IMR-90 (cell line): ENCODE measurements at regions not wholly inside any gene's neighbourhood (a gene's known extent, or its start where the extent isn't known, plus 50 kb on each side); places are given as distances from the start of the nearest gene placed in this dataset.

Experiments
- ATAC-seq: fragments of 200-7000 bp; cut with Tn5 transposase; 2 replicates; pipeline ENCODE4 v1.9.1; 2020; ENCODE audit warnings: low read depth, mild to moderate bottlenecking, moderate library complexity
- BruUV-seq: library from RNA; stranded (reverse); fragments of 400-500 nt; replicated peaks from 2 replicates; lab custom pipeline; 2021; lab: Mats Ljungman, UMichigan
- CTCF ChIA-PET: fragments of 300-600 bp; formaldehyde crosslinking; extraction: SDS; loops from one replicate; lab custom pipeline; 2021; ENCODE audit warnings: antibody characterized with exemption; lab: Yijun Ruan, JAX
- POLR2A ChIA-PET: fragments of 300-600 bp; sonication (Branson Sonifier 250); formaldehyde crosslinking; loops from one replicate; lab custom pipeline; 2022; ENCODE audit warnings: antibody characterized with exemption; ENCODE audit not compliant: unreplicated experiment; lab: Charles Lee
- DNase-seq: peaks from one replicate; pipeline ENCODE4 v3.0.0; 2013
- H2AFZ ChIP-seq: replicated peaks from 2 replicates; pipeline ENCODE3; 2013; ENCODE audit warnings: low read length, mild to moderate bottlenecking; ENCODE audit not compliant: poor library complexity
- H2AK5ac ChIP-seq: 2 replicates; pipeline ENCODE4 v1.6.1; 2013; ENCODE audit warnings: low read depth, low read length, inconsistent platforms
- H2AK9ac ChIP-seq: replicated peaks from 2 replicates; pipeline ENCODE3; 2013; ENCODE audit warnings: mild to moderate bottlenecking, low read depth, low read length, moderate library complexity; ENCODE audit not compliant: poor library complexity
- H2BK120ac ChIP-seq: 2 replicates; pipeline ENCODE4 v1.6.1; 2013; ENCODE audit warnings: low read depth, low read length, inconsistent platforms
- H2BK15ac ChIP-seq: 3 replicates; pipeline ENCODE4 v1.6.1; 2013; ENCODE audit warnings: low read depth, low read length, inconsistent platforms
- H2BK20ac ChIP-seq: 2 replicates; pipeline ENCODE4 v1.6.1; 2013; ENCODE audit warnings: low read depth, mild to moderate bottlenecking, inconsistent platforms, low read length, moderate library complexity
- H2BK5ac ChIP-seq: 2 replicates; pipeline ENCODE4 v1.6.1; 2013; ENCODE audit warnings: mild to moderate bottlenecking, low read depth, low read length, inconsistent platforms; ENCODE audit not compliant: poor library complexity, severe bottlenecking
- H3K14ac ChIP-seq: replicated peaks from 2 replicates; pipeline ENCODE4 v1.6.1; 2013; ENCODE audit warnings: low read depth, low read length, inconsistent platforms
- H3K18ac ChIP-seq: 2 replicates; pipeline ENCODE4 v1.6.1; 2013; ENCODE audit warnings: low read depth, low read length, control low read depth
- H3K23ac ChIP-seq: 2 replicates; pipeline ENCODE4 v1.6.1; 2013; ENCODE audit warnings: low read depth, low read length, inconsistent platforms
- H3K27ac ChIP-seq: 2 replicates; pipeline ENCODE4 v1.5.1; 2013; ENCODE audit warnings: mild to moderate bottlenecking, control low read depth, low read length; ENCODE audit not compliant: insufficient read depth
- H3K27me3 ChIP-seq: 2 replicates; pipeline ENCODE4 v1.6.1; 2013; ENCODE audit warnings: low read length; ENCODE audit not compliant: control insufficient read depth, insufficient read depth
- H3K36me3 ChIP-seq: 2 replicates; pipeline ENCODE4 v1.6.1; 2013; ENCODE audit warnings: low read length, mixed read lengths; ENCODE audit not compliant: control insufficient read depth, insufficient read depth
- H3K4ac ChIP-seq: 2 replicates; pipeline ENCODE4 v1.6.1; 2013; ENCODE audit warnings: low read depth, low read length, inconsistent platforms
- H3K4me1 ChIP-seq: 2 replicates; pipeline ENCODE4 v1.6.1; 2013; ENCODE audit warnings: low read length, mixed read lengths; ENCODE audit not compliant: control insufficient read depth, insufficient read depth
- H3K4me2 ChIP-seq: 2 replicates; pipeline ENCODE4 v1.6.1; 2013; ENCODE audit warnings: low read depth, mild to moderate bottlenecking, control low read depth, low read length, moderate library complexity
- H3K4me3 ChIP-seq: 2 replicates; pipeline ENCODE4 v1.5.1; 2013; ENCODE audit warnings: low read depth, mild to moderate bottlenecking, control low read depth, low read length, moderate library complexity; ENCODE audit not compliant: insufficient read depth
- H3K56ac ChIP-seq: 2 replicates; pipeline ENCODE4 v1.6.1; 2013; ENCODE audit warnings: low read length, inconsistent platforms; ENCODE audit not compliant: insufficient read depth; ENCODE audit errors: extremely low read depth
- H3K79me1 ChIP-seq, 2 experiments: 2 replicates each; pipeline ENCODE4 v1.6.1; 2013; ENCODE audit warnings: low read length in 2 of 2, inconsistent platforms in 1 of 2, low read depth in 1 of 2
- H3K9ac ChIP-seq: 2 replicates; pipeline ENCODE4 v1.6.1; 2013; ENCODE audit warnings: low read depth, low read length, control low read depth
- H3K9me1 ChIP-seq: 2 replicates; pipeline ENCODE4 v1.6.1; 2013; ENCODE audit warnings: low read length, inconsistent platforms; ENCODE audit not compliant: insufficient read depth
- H3K9me3 ChIP-seq: 2 replicates; pipeline ENCODE4 v1.6.1; 2013; ENCODE audit warnings: low read length; ENCODE audit not compliant: control insufficient read depth, insufficient read depth
- H4K20me1 ChIP-seq: 2 replicates; pipeline ENCODE4 v1.6.1; 2013; ENCODE audit warnings: low read length, inconsistent platforms; ENCODE audit not compliant: insufficient read depth
- H4K5ac ChIP-seq: 2 replicates; pipeline ENCODE4 v1.6.1; 2013; ENCODE audit warnings: mild to moderate bottlenecking, low read depth, low read length, control low read depth
- H4K8ac ChIP-seq, 2 experiments: 2 replicates each; pipeline ENCODE4 v1.6.1; 2013; ENCODE audit warnings: low read depth in 2 of 2, low read length in 2 of 2, control low read depth in 1 of 2, inconsistent platforms in 1 of 2
- H4K91ac ChIP-seq: 2 replicates; pipeline ENCODE4 v1.6.1; 2013; ENCODE audit warnings: low read depth, low read length, inconsistent platforms; ENCODE audit not compliant: insufficient read depth
- CEBPB ChIP-seq: IDR thresholded peaks from 2 replicates; pipeline ENCODE4 v1.6.1; 2012; ENCODE audit warnings: low read depth, low read length, improper control_type of control experiment
- CTCF ChIP-seq: conservative IDR thresholded peaks from 2 replicates; pipeline ENCODE4 v1.5.1; 2012; ENCODE audit warnings: mild to moderate bottlenecking, low read depth, low read length, improper control_type of control experiment
- ELK1 ChIP-seq: fragments of 150-350 bp; IDR thresholded peaks from 2 replicates; pipeline ENCODE4 v1.6.1; 2016; ENCODE audit warnings: low read depth, mild to moderate bottlenecking, low read length, moderate library complexity, borderline replicate concordance
- FOS ChIP-seq: fragments of 150-350 bp; IDR thresholded peaks from 2 replicates; pipeline ENCODE4 v1.6.1; 2016; ENCODE audit warnings: low read depth, low read length
- MAFK ChIP-seq: IDR thresholded peaks from 2 replicates; pipeline ENCODE4 v1.6.1; 2012; ENCODE audit warnings: low read depth, low read length, improper control_type of control experiment
- MAZ ChIP-seq: IDR thresholded peaks from 2 replicates; pipeline ENCODE4 v1.6.1; 2012; ENCODE audit warnings: low read depth, mild to moderate bottlenecking, low read length, improper control_type of control experiment, moderate library complexity, borderline replicate concordance
- MXI1 ChIP-seq: IDR thresholded peaks from 2 replicates; pipeline ENCODE4 v1.6.1; 2012; ENCODE audit warnings: low read depth, mild to moderate bottlenecking, low read length, moderate library complexity, borderline replicate concordance
- RCOR1 ChIP-seq: IDR thresholded peaks from 2 replicates; pipeline ENCODE4 v1.6.1; 2012; ENCODE audit warnings: mild to moderate bottlenecking, low read length, improper control_type of control experiment; ENCODE audit not compliant: insufficient replicate concordance
- RFX5 ChIP-seq: IDR thresholded peaks from 2 replicates; pipeline ENCODE4 v1.8.0; 2012; ENCODE audit warnings: low read depth, mild to moderate bottlenecking, low read length, moderate library complexity
- SMC3 ChIP-seq: fragments of 150-350 bp; IDR thresholded peaks from 2 replicates; pipeline ENCODE4 v1.6.1; 2016; ENCODE audit warnings: low read depth, mild to moderate bottlenecking, antibody characterized with exemption, low read length, moderate library complexity
- whole genome bisulfite sequencing, 2 experiments: methylation state at CpG; one replicate each; pipeline versions ENCODE4 v1.1.5 to v1.1.7; 2013; ENCODE audit warnings: missing lambda C conversion rate in 2 of 2; ENCODE audit not compliant: insufficient read length in 1 of 2; ENCODE audit errors: extremely low coverage in 2 of 2; 5-methylcytosine and 5-hydroxymethylcytosine counted together
- dilution Hi-C: fragments of 300-500 bp; cut with HindIII; formaldehyde crosslinking; loops from one replicate; pipeline ENCODE4 v1.14.3; 2018; ENCODE audit warnings: low sequenced_read_pairs; ENCODE audit not compliant: unreplicated experiment
- in situ Hi-C: fragments of 300-500 bp; cut with MboI; formaldehyde crosslinking; loops from 3 replicates; pipeline ENCODE4 v1.14.3; 2019; ENCODE audit warnings: low sequenced_read_pairs, inconsistent platforms, mixed read lengths
- intact Hi-C: fragments of 100-400 bp; cut with micrococcal nuclease; formaldehyde crosslinking; loops from 2 replicates; pipeline ENCODE4 v1.10.0; 2022

DNA sequence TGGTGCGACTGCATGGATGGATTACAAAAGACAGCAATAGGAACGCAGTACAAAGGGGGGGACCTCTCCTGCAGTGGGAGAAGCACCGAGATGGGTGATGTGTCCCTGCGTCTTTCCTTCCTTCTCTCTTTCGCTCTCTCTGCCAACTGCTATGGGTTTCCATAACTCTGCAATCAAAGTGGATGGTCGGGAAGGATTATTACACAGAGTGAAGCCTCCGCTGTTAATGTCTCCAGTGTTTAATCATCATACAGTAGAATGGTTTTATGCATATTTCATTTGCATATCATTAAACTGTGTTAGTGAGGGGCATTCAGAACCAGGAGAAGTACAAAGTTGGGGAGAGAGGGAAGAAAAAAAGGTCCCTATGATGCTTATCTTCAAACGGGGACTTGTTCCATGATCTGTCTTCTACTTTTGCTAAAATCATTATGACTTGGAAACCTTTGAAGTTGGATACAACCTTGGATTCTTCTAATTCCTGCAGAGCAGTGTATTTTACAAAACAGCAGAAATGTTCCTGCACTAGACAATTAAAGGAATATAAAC, 255.9 kb upstream of the PMFBP1 start:
- no peak overlapping the region for H3K14ac ChIP-seq
- no peak for DNase-seq
- H4K20me1 ChIP-seq = no peaks in the 10 kb centered on the region
- H2BK120ac ChIP-seq = no peak overlapping the region
- H3K9ac ChIP-seq = no peak overlapping the region
- no peaks in the 10 kb centered on the region for H3K79me1 ChIP-seq
- WGBS, 2 experiments = no CpG with 5 or more reads among the region's 8 CpGs
- no peak overlapping the region for H2AK9ac ChIP-seq
- in situ Hi-C loops (no loop called here), dilution Hi-C loops (no loop called here), intact Hi-C loops (no loop called here)
- no peaks in the 10 kb centered on the region for H3K4me1 ChIP-seq
- no peaks in the 10 kb centered on the region for H3K27me3 ChIP-seq
- no peak overlapping the region for H3K4me3 ChIP-seq
- BruUV-seq = no TSS peak
- ChIA-PET POLR2A (no interaction called here), CTCF (interaction anchor here (1.2 kb wide), 1 partner anchor 28 kb away, joined by 3 read pairs; no protein-coding TSS in a partner anchor)
- no peaks in the 10 kb centered on the region for H3K9me3 ChIP-seq
- H2AK5ac ChIP-seq = no peak overlapping the region
- H3K27ac ChIP-seq = no peak overlapping the region
- H2BK15ac ChIP-seq = no peak overlapping the region
- H4K5ac ChIP-seq = no peak overlapping the region
- no peak overlapping the region for H4K91ac ChIP-seq
- H4K8ac ChIP-seq = no peak overlapping the region
- H3K36me3 ChIP-seq = no peaks in the 10 kb centered on the region
- H3K4me2 ChIP-seq = no peak overlapping the region
- no peak overlapping the region for H2BK20ac ChIP-seq
- no peak overlapping the region for H3K23ac ChIP-seq
- no peak overlapping the region for H2BK5ac ChIP-seq
- TF ChIP-seq MXI1 (no peak), FOS (no peak), MAFK (no peak), CTCF (no peak), RCOR1 (no peak), CEBPB (no peak), ELK1 (no peak), RFX5 (no peak), MAZ (no peak), SMC3 (no peak)
- no peak overlapping the region for H3K18ac ChIP-seq
- no peak overlapping the region for H2AFZ ChIP-seq
- no peak for ATAC-seq
- H3K9me1 ChIP-seq = no peaks in the 10 kb centered on the region
- no peak overlapping the region for H3K4ac ChIP-seq
- no peak overlapping the region for H3K56ac ChIP-seq
